Esophagus muscularis mucosa (tissue), 3 donors: ENCODE measurements at regions not wholly inside any gene's neighbourhood (a gene's known extent, or its start where the extent isn't known, plus 50 kb on each side); places are given as distances from the start of the nearest gene placed in this dataset.

Source experiments
- CTCF ChIP-seq, 3 experiments: fragments of 200-600 bp in 2 of 3; fragments of 450-650 bp in 1 of 3; sonication (generic) in 2 of 3; IDR thresholded peaks; one replicate each; pipeline ENCODE4 v1.5.1; 2017 to 2019; ENCODE audit warnings: antibody characterized with exemption in 3 of 3, mild to moderate bottlenecking in 2 of 3, moderate library complexity in 1 of 3
- POLR2A ChIP-seq: fragments of 450-650 bp; IDR thresholded peaks from one replicate; pipeline ENCODE4 v1.6.1; 2017; ENCODE audit warnings: antibody characterized with exemption, moderate library complexity, mild to moderate bottlenecking, low read depth

GRCh38 chr2:35378791-35379190 is 976.8 kb upstream of the CRIM1 start:
- TF ChIP-seq POLR2A = no peak
- no peak for TF ChIP-seq CTCF (IDR thresholded peaks at IDR 0.05)
